Lower leg skin (tissue), 3 donors: ENCODE measurements at regions not wholly inside any gene's neighbourhood (a gene's known extent, or its start where the extent isn't known, plus 50 kb on each side); places are given as distances from the start of the nearest gene placed in this dataset.

ENCODE experiments used
- CTCF ChIP-seq, 3 donors: fragments of 450-650 bp; IDR thresholded peaks; one replicate each; pipeline ENCODE4 v1.5.1; 2016; ENCODE audit warnings: antibody characterized with exemption in 3 of 3, mild to moderate bottlenecking in 3 of 3, moderate library complexity in 2 of 3
- POLR2A ChIP-seq, 2 donors: fragments of 450-650 bp; IDR thresholded peaks; one replicate each; pipeline ENCODE4 v1.6.1; 2016 to 2017; ENCODE audit warnings: antibody characterized with exemption in 2 of 2, mild to moderate bottlenecking in 1 of 2, moderate library complexity in 1 of 2

- TF ChIP-seq CTCF (IDR thresholded peaks at IDR 0.05) (no peak), POLR2A (IDR thresholded peaks at IDR 0.05) (no peak)
Observed at GRCh38 chr9:115369322-115369957, 251.5 kb upstream of the TNC start.
